AML-193 (cell line): ENCODE measurements at regions not wholly inside any gene's neighbourhood (a gene's known extent, or its start where the extent isn't known, plus 50 kb on each side); places are given as distances from the start of the nearest gene placed in this dataset.
A peak's percentile ranks its signal among the peaks of the same experiment; 100 is the strongest.

ENCODE experiments used
- DNase-seq, 2 experiments: peaks; one replicate each; lab custom pipeline; 2025; lab: John Stamatoyannopoulos, UW

DNA sequence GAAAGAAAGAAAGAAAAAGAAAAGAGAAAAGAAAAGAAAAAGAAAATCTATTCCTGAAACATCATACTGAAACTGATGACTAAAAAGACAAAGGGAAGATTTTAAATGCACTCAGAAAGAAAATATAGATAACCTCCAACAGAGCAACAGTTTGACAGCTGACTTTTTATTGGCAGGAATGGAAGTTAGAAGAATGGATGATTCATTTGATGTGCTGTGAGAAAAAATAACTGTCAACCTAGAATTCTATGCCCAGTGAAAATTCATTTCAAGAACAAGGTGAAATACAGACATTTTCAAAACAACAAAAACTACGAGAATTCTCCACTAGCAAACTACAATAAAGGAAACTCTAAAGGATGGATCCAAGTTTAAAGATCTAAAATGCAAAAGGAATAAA lies 50.5 kb upstream of the HSPA12A start:
- DNase-seq, result no peak

- DNase-seq, result no peak
These were observed 52.8 kb upstream of the ENO4 start for GRCh38 chr10:116796469-116796868.

GRCh38 chr10:116796910-116797513 lies 52.3 kb upstream of the ENO4 start:
- peak; percentile 37 to 39 for DNase-seq

GRCh38 chr10:116798859-116799258 lies 50.4 kb upstream of the ENO4 start:
- no peak for DNase-seq
